Astrocyte (in vitro differentiated cells and primary cell): ENCODE measurements at regions not wholly inside any gene's neighbourhood (a gene's known extent, or its start where the extent isn't known, plus 50 kb on each side); places are given as distances from the start of the nearest gene placed in this dataset.
"Not testable (repeated sequence)": the region's sequence is repeated elsewhere in the genome, so short reads cannot be mapped to it uniquely, and the experiment has no call there.

Experiments
- DNase-seq: peaks from one replicate; pipeline ENCODE4 v3.0.0-alpha.2; 2010; ENCODE audit warnings: low read depth
- FAIRE-seq: peaks from 2 replicates; lab custom pipeline; 2011; peaks lifted over from hg19 to GRCh38; lab: Jason Lieb, UNC
- H2AFZ ChIP-seq: 2 replicates; pipeline ENCODE4 v1.6.0; 2012; ENCODE audit warnings: low read depth, low read length, inconsistent platforms
- H3K27ac ChIP-seq: 2 replicates; pipeline ENCODE4 v1.5.1; 2011; ENCODE audit warnings: low read depth, low read length, inconsistent platforms
- H3K27me3 ChIP-seq: 2 replicates; pipeline ENCODE4 v1.6.0; 2011; ENCODE audit warnings: low read length, inconsistent platforms; ENCODE audit not compliant: insufficient read depth
- H3K36me3 ChIP-seq: 2 replicates; pipeline ENCODE4 v1.5.1; 2011; ENCODE audit warnings: low read length, inconsistent platforms; ENCODE audit not compliant: insufficient read depth
- H3K4me1 ChIP-seq: 2 replicates; pipeline ENCODE4 v1.5.1; 2011; ENCODE audit warnings: low read length, inconsistent platforms; ENCODE audit not compliant: insufficient read depth
- H3K4me2 ChIP-seq: 2 replicates; pipeline ENCODE4 v1.6.0; 2012; ENCODE audit warnings: low read length, inconsistent platforms
- H3K4me3 ChIP-seq: 2 replicates; pipeline ENCODE4 v1.5.1; 2011; ENCODE audit warnings: low read depth, mild to moderate bottlenecking, low read length, inconsistent platforms; ENCODE audit not compliant: insufficient read depth
- H3K79me2 ChIP-seq: 2 replicates; pipeline ENCODE4 v1.6.0; 2012; ENCODE audit warnings: mild to moderate bottlenecking, low read length, inconsistent platforms; ENCODE audit not compliant: insufficient read depth
- H3K9ac ChIP-seq: 2 replicates; pipeline ENCODE4 v1.6.0; 2012; ENCODE audit warnings: mild to moderate bottlenecking, low read length, inconsistent platforms
- H3K9me3 ChIP-seq: 2 replicates; pipeline ENCODE4 v1.5.1; 2012; ENCODE audit warnings: low read depth, mild to moderate bottlenecking, low read length, inconsistent platforms; ENCODE audit not compliant: insufficient read depth
- H4K20me1 ChIP-seq: 2 replicates; pipeline ENCODE4 v1.6.0; 2012; ENCODE audit warnings: low read length, inconsistent platforms; ENCODE audit not compliant: insufficient read depth
- H3K27ac Mint-ChIP-seq: one replicate; pipeline ENCODE4 v1.8.0; 2021; ENCODE audit warnings: mild to moderate bottlenecking, mixed read lengths; ENCODE audit not compliant: unreplicated experiment
- H3K27me3 Mint-ChIP-seq: one replicate; pipeline ENCODE4 v1.8.0; 2021; ENCODE audit warnings: low read depth, mixed read lengths; ENCODE audit not compliant: unreplicated experiment
- H3K36me3 Mint-ChIP-seq: one replicate; pipeline ENCODE4 v1.8.0; 2021; ENCODE audit warnings: low read depth, mixed read lengths; ENCODE audit not compliant: unreplicated experiment
- H3K4me1 Mint-ChIP-seq: one replicate; pipeline ENCODE4 v1.8.0; 2021; ENCODE audit warnings: low read depth, mixed read lengths; ENCODE audit not compliant: unreplicated experiment
- H3K4me3 Mint-ChIP-seq: one replicate; pipeline ENCODE4 v1.8.0; 2021; ENCODE audit warnings: mild to moderate bottlenecking, moderate library complexity, mixed read lengths; ENCODE audit not compliant: unreplicated experiment
- H3K9me3 Mint-ChIP-seq: one replicate; pipeline ENCODE4 v1.8.0; 2021; ENCODE audit warnings: mild to moderate bottlenecking, mixed read lengths; ENCODE audit not compliant: unreplicated experiment
- CTCF ChIP-seq: IDR thresholded peaks from 2 replicates; pipeline ENCODE4 v1.5.1; 2011; ENCODE audit warnings: low read depth, mild to moderate bottlenecking, inconsistent platforms, low read length, moderate library complexity; ENCODE audit not compliant: insufficient read depth
- EZH2 ChIP-seq: IDR thresholded peaks from 2 replicates; pipeline ENCODE4 v1.6.1; 2012; ENCODE audit warnings: mild to moderate bottlenecking, low read length, inconsistent platforms; ENCODE audit not compliant: insufficient read depth

GRCh38 chr1:196009362-196009761 lies 598.9 kb downstream of the KCNT2 start:
- Histone ChIP-seq H2AFZ (no peak overlapping the region), H3K4me2 (no peak overlapping the region), H3K4me3 (no peak overlapping the region), H3K9ac (no peak overlapping the region), H4K20me1 (no peaks in the 10 kb centered on the region), H3K9me3 (no peaks in the 10 kb centered on the region), H3K27ac (no peak overlapping the region), H3K27me3 (no peaks in the 10 kb centered on the region), H3K36me3 (no peaks in the 10 kb centered on the region), H3K4me1 (no peaks in the 10 kb centered on the region), H3K79me2 (no peaks in the 10 kb centered on the region)
- no peaks in the 10 kb centered on the region for H3K9me3 Mint-ChIP-seq
- DNase-seq (no peak), FAIRE-seq (no peak)
- H3K36me3 Mint-ChIP-seq, result no peaks in the 10 kb centered on the region
- no peaks in the 10 kb centered on the region for H3K4me1 Mint-ChIP-seq
- H3K27me3 Mint-ChIP-seq, result no peaks in the 10 kb centered on the region
- H3K4me3 Mint-ChIP-seq, result no peak overlapping the region
- TF ChIP-seq CTCF (no peak), EZH2 (no peak)
- no peak overlapping the region for H3K27ac Mint-ChIP-seq

- Histone ChIP-seq H3K4me1 (no peaks in the 10 kb centered on the region), H3K9ac (no peak overlapping the region), H3K4me2 (no peak overlapping the region), H3K4me3 (no peak overlapping the region), H3K36me3 (no peaks in the 10 kb centered on the region), H3K27me3 (no peaks in the 10 kb centered on the region), H3K79me2 (no peaks in the 10 kb centered on the region), H3K27ac (no peak overlapping the region), H3K9me3 (no peaks in the 10 kb centered on the region), H4K20me1 (no peaks in the 10 kb centered on the region), H2AFZ (no peak overlapping the region)
- DNase-seq, result no peak
- no peaks in the 10 kb centered on the region for H3K9me3 Mint-ChIP-seq
- H3K27ac Mint-ChIP-seq, result no peak overlapping the region
- H3K4me1 Mint-ChIP-seq, result peaks cover 3% of the 10 kb centered on the region
- no peaks in the 10 kb centered on the region for H3K36me3 Mint-ChIP-seq
- FAIRE-seq, result peak; percentile 9
- no peak overlapping the region for H3K4me3 Mint-ChIP-seq
- H3K27me3 Mint-ChIP-seq, result no peaks in the 10 kb centered on the region
- no peak for TF ChIP-seq CTCF
- no peak for TF ChIP-seq EZH2
These were observed 600.5 kb downstream of the KCNT2 start for GRCh38 chr1:196007763-196008162.

GRCh38 chr1:196005426-196005825 lies 602.8 kb downstream of the KCNT2 start:
- Histone ChIP-seq H3K9ac (no peak overlapping the region), H2AFZ (no peak overlapping the region), H3K4me1 (no peaks in the 10 kb centered on the region), H4K20me1 (no peaks in the 10 kb centered on the region), H3K4me3 (no peak overlapping the region), H3K4me2 (no peak overlapping the region), H3K36me3 (no peaks in the 10 kb centered on the region), H3K9me3 (no peaks in the 10 kb centered on the region), H3K27ac (no peak overlapping the region), H3K79me2 (no peaks in the 10 kb centered on the region), H3K27me3 (no peaks in the 10 kb centered on the region)
- Mint-ChIP-seq H3K36me3 (no peaks in the 10 kb centered on the region), H3K9me3 (no peaks in the 10 kb centered on the region), H3K27me3 (no peaks in the 10 kb centered on the region), H3K4me1 (peaks cover 6% of the 10 kb centered on the region), H3K27ac (no peak overlapping the region), H3K4me3 (no peak overlapping the region)
- DNase-seq (no peak), FAIRE-seq (peak; percentile 34)
- no peak for TF ChIP-seq CTCF
- no peak for TF ChIP-seq EZH2

GRCh38 chr1:196004388-196004787 lies 603.9 kb downstream of the KCNT2 start:
- H3K9me3 ChIP-seq, H3K36me3 Mint-ChIP-seq, H4K20me1 ChIP-seq, FAIRE-seq, H3K9ac ChIP-seq, H3K27me3 Mint-ChIP-seq, DNase-seq, H3K4me2 ChIP-seq, H3K4me3 Mint-ChIP-seq, H3K27ac ChIP-seq, H3K9me3 Mint-ChIP-seq, H3K4me1 ChIP-seq, H3K36me3 ChIP-seq, H3K27ac Mint-ChIP-seq, H3K27me3 ChIP-seq, H3K4me1 Mint-ChIP-seq, H3K79me2 ChIP-seq, H3K4me3 ChIP-seq, H2AFZ ChIP-seq: not testable (repeated sequence)
